MCF 10A (cell line): ENCODE measurements at regions not wholly inside any gene's neighbourhood (a gene's known extent, or its start where the extent isn't known, plus 50 kb on each side); places are given as distances from the start of the nearest gene placed in this dataset.

Experiments used
- BruUV-seq: library from RNA; stranded (reverse); fragments of 400-500 nt; replicated peaks from 2 replicates; lab custom pipeline; 2021; lab: Mats Ljungman, UMichigan
- CTCF ChIA-PET: fragments of 300-600 bp; sonication (Branson Sonifier 250); formaldehyde crosslinking; extraction: SDS; loops from one replicate; lab custom pipeline; 2021; ENCODE audit warnings: antibody characterized with exemption, inconsistent platforms; lab: Yijun Ruan, JAX
- POLR2A ChIA-PET: fragments of 300-600, 350-650 bp; sonication (Branson Sonifier 250); formaldehyde crosslinking; extraction: SDS; loops from one replicate; lab custom pipeline; 2020; ENCODE audit warnings: antibody characterized with exemption, inconsistent platforms; lab: Yijun Ruan, JAX
- DNase-seq: peaks from one replicate; pipeline ENCODE4 v3.0.0-alpha.2; 2018; ENCODE audit not compliant: unreplicated experiment
- H3K27ac Mint-ChIP-seq: one replicate; pipeline ENCODE4 v1.8.0; 2022; ENCODE audit warnings: mild to moderate bottlenecking, low read depth, mixed read lengths; ENCODE audit not compliant: unreplicated experiment
- H3K27me3 Mint-ChIP-seq: one replicate; pipeline ENCODE4 v1.8.0; 2022; ENCODE audit warnings: mixed read lengths; ENCODE audit not compliant: insufficient read depth, unreplicated experiment
- H3K36me3 Mint-ChIP-seq: one replicate; pipeline ENCODE4 v1.8.0; 2022; ENCODE audit warnings: mild to moderate bottlenecking, moderate library complexity, mixed read lengths; ENCODE audit not compliant: insufficient read depth, unreplicated experiment
- H3K4me1 Mint-ChIP-seq: one replicate; pipeline ENCODE4 v1.8.0; 2022; ENCODE audit warnings: mixed read lengths; ENCODE audit not compliant: insufficient read depth, unreplicated experiment
- H3K4me3 Mint-ChIP-seq: one replicate; pipeline ENCODE4 v1.8.0; 2022; ENCODE audit warnings: mild to moderate bottlenecking, moderate library complexity, mixed read lengths; ENCODE audit not compliant: unreplicated experiment
- H3K9me3 Mint-ChIP-seq: one replicate; pipeline ENCODE4 v1.8.0; 2022; ENCODE audit warnings: mixed read lengths; ENCODE audit not compliant: unreplicated experiment
- CTCF ChIP-seq: fragments of 200-600 bp; IDR thresholded peaks from one replicate; pipeline ENCODE4 v1.8.0; 2022; ENCODE audit warnings: antibody characterized with exemption, mild to moderate bottlenecking; ENCODE audit not compliant: unreplicated experiment
- intact Hi-C: fragments of 100-400 bp; cut with micrococcal nuclease; formaldehyde crosslinking; loops from 2 replicates; pipeline ENCODE4 v1.14.1; 2022

- H3K36me3 Mint-ChIP-seq = no peaks in the 10 kb centered on the region
- intact Hi-C loops = no loop called here
- peaks cover 9% of the 10 kb centered on the region for H3K4me1 Mint-ChIP-seq
- DNase-seq = no peak
- peaks cover 6% of the 10 kb centered on the region for H3K9me3 Mint-ChIP-seq
- ChIA-PET CTCF (interaction anchor here (1.3 kb wide), 1 partner anchor 11 kb away, joined by 4 read pairs; no protein-coding TSS in a partner anchor), POLR2A (no interaction called here)
- H3K27me3 Mint-ChIP-seq = no peaks in the 10 kb centered on the region
- no peak for TF ChIP-seq CTCF
- no peak overlapping the region for H3K27ac Mint-ChIP-seq
- BruUV-seq = no TSS peak
- H3K4me3 Mint-ChIP-seq = no peak overlapping the region
Observed at GRCh38 chr6:14702678-14703077, 543.2 kb upstream of the JARID2 start.

GRCh38 chr6:14703586-14703985 is 542.3 kb upstream of the JARID2 start:
- Mint-ChIP-seq H3K4me3 (no peak overlapping the region), H3K4me1 (peaks cover 9% of the 10 kb centered on the region), H3K27ac (no peak overlapping the region), H3K36me3 (no peaks in the 10 kb centered on the region), H3K27me3 (no peaks in the 10 kb centered on the region), H3K9me3 (peaks cover 6% of the 10 kb centered on the region)
- TF ChIP-seq CTCF = no peak
- intact Hi-C loops = no loop called here
- no TSS peak for BruUV-seq
- DNase-seq = no peak
- CTCF ChIA-PET = interaction anchor here (0.7 kb wide), 1 partner anchor 14 kb away, joined by 3 read pairs; no protein-coding TSS in a partner anchor
- POLR2A ChIA-PET = no interaction called here

GRCh38 chr6:14704383-14705271 is 541.2 kb upstream of the JARID2 start:
- no TSS peak for BruUV-seq
- no peak overlapping the region for H3K27ac Mint-ChIP-seq
- peaks cover 6% of the 10 kb centered on the region for H3K9me3 Mint-ChIP-seq
- peaks cover 9% of the 10 kb centered on the region for H3K4me1 Mint-ChIP-seq
- intact Hi-C loops = no loop called here
- POLR2A ChIA-PET = no interaction called here
- H3K4me3 Mint-ChIP-seq = no peak overlapping the region
- no peak for TF ChIP-seq CTCF
- no peaks in the 10 kb centered on the region for H3K27me3 Mint-ChIP-seq
- DNase-seq = no peak
- H3K36me3 Mint-ChIP-seq = no peaks in the 10 kb centered on the region
- CTCF ChIA-PET = no interaction called here

- H3K27me3 Mint-ChIP-seq = no peaks in the 10 kb centered on the region
- TSS peak; percentile 84 for BruUV-seq
- peaks cover 17% of the 10 kb centered on the region for H3K4me1 Mint-ChIP-seq
- H3K4me3 Mint-ChIP-seq = no peak overlapping the region
- no peaks in the 10 kb centered on the region for H3K9me3 Mint-ChIP-seq
- H3K36me3 Mint-ChIP-seq = peaks cover under 1% of the 10 kb centered on the region
- intact Hi-C loops = no loop called here
- ChIA-PET CTCF (no interaction called here), POLR2A (interaction anchor here (0.7 kb wide), 1 partner anchor 543 kb away, joined by 4 read pairs; no protein-coding TSS in a partner anchor)
- no peak for DNase-seq
- no peak for TF ChIP-seq CTCF
- H3K27ac Mint-ChIP-seq = peak overlapping the region; percentile 16
Observed at GRCh38 chr6:14705841-14706377, 540.0 kb upstream of the JARID2 start.
